Nephron (organoid): ENCODE measurements at regions not wholly inside any gene's neighbourhood (a gene's known extent, or its start where the extent isn't known, plus 50 kb on each side); places are given as distances from the start of the nearest gene placed in this dataset.

Experiments used
- H3K27ac Mint-ChIP-seq, 3 experiments: 2 replicates each; pipeline ENCODE4 v1.8.0; 2020; ENCODE audit warnings: mixed read lengths in 3 of 3, mild to moderate bottlenecking in 2 of 3, moderate library complexity in 1 of 3
- H3K27me3 Mint-ChIP-seq: 2 replicates; pipeline ENCODE4 v1.8.0; 2021; ENCODE audit warnings: low read depth, mild to moderate bottlenecking, moderate library complexity, mixed read lengths
- H3K36me3 Mint-ChIP-seq: 2 replicates; pipeline ENCODE4 v1.8.0; 2020; ENCODE audit warnings: low read depth, mixed read lengths
- H3K4me1 Mint-ChIP-seq: 2 replicates; pipeline ENCODE4 v1.8.0; 2020; ENCODE audit warnings: mixed read lengths
- H3K4me3 Mint-ChIP-seq, 3 experiments: 2 replicates each; pipeline ENCODE4 v1.8.0; 2020; ENCODE audit warnings: mild to moderate bottlenecking in 3 of 3, mixed read lengths in 3 of 3, moderate library complexity in 2 of 3
- H3K9me3 Mint-ChIP-seq: 2 replicates; pipeline ENCODE4 v1.8.0; 2020; ENCODE audit warnings: mixed read lengths
- CTCF ChIP-seq, 3 experiments: fragments of 200-600 bp; sonication (generic); IDR thresholded peaks; one replicate each; pipeline ENCODE4 v1.5.0; 2021; ENCODE audit warnings: antibody characterized with exemption in 3 of 3; ENCODE audit not compliant: unreplicated experiment in 3 of 3

GRCh38 chr18:40524881-40525280, 1430.2 kb upstream of the PIK3C3 start:
- Mint-ChIP-seq H3K27me3 (no peaks in the 10 kb centered on the region), H3K4me1 (no peaks in the 10 kb centered on the region), H3K9me3 (no peaks in the 10 kb centered on the region), H3K36me3 (no peaks in the 10 kb centered on the region), H3K4me3 (no peak overlapping the region), H3K27ac (no peak overlapping the region)
- TF ChIP-seq CTCF (IDR thresholded peaks at IDR 0.05; ENCODE audit: unreplicated experiment in 3 of 3): no peak

GRCh38 chr18:40523287-40523686, 1431.7 kb upstream of the PIK3C3 start:
- Mint-ChIP-seq H3K27me3 (no peaks in the 10 kb centered on the region), H3K36me3 (no peaks in the 10 kb centered on the region), H3K4me1 (no peaks in the 10 kb centered on the region), H3K27ac (no peak overlapping the region), H3K4me3 (no peak overlapping the region), H3K9me3 (no peaks in the 10 kb centered on the region)
- TF ChIP-seq CTCF (IDR thresholded peaks at IDR 0.05; ENCODE audit: unreplicated experiment in 3 of 3): no peak

GRCh38 chr18:40501026-40501425, 1454.0 kb upstream of the PIK3C3 start:
- no peaks in the 10 kb centered on the region for H3K9me3 Mint-ChIP-seq
- no peak for TF ChIP-seq CTCF (IDR thresholded peaks at IDR 0.05; ENCODE audit: unreplicated experiment in 3 of 3)
- no peaks in the 10 kb centered on the region for H3K27me3 Mint-ChIP-seq
- H3K4me1 Mint-ChIP-seq: no peaks in the 10 kb centered on the region
- no peaks in the 10 kb centered on the region for H3K36me3 Mint-ChIP-seq
- no peak overlapping the region for H3K27ac Mint-ChIP-seq
- no peak overlapping the region for H3K4me3 Mint-ChIP-seq

- H3K27me3 Mint-ChIP-seq: no peaks in the 10 kb centered on the region
Measured at GRCh38 chr18:40494603-40495002, 1460.4 kb upstream of the PIK3C3 start.

GRCh38 chr18:40493316-40493715, 1461.7 kb upstream of the PIK3C3 start:
- Mint-ChIP-seq H3K9me3 (no peaks in the 10 kb centered on the region), H3K27me3 (no peaks in the 10 kb centered on the region), H3K4me3 (no peak overlapping the region), H3K27ac (no peak overlapping the region), H3K4me1 (no peaks in the 10 kb centered on the region), H3K36me3 (no peaks in the 10 kb centered on the region)
- no peak for TF ChIP-seq CTCF (IDR thresholded peaks at IDR 0.05; ENCODE audit: unreplicated experiment in 3 of 3)

More at GRCh38 chr18:40494603-40495002, 1460.4 kb upstream of the PIK3C3 start:
- TF ChIP-seq CTCF (IDR thresholded peaks at IDR 0.05; ENCODE audit: unreplicated experiment in 3 of 3): no peak
- H3K4me1 Mint-ChIP-seq: no peaks in the 10 kb centered on the region
- H3K27ac Mint-ChIP-seq: no peak overlapping the region
- H3K9me3 Mint-ChIP-seq: no peaks in the 10 kb centered on the region
- no peaks in the 10 kb centered on the region for H3K36me3 Mint-ChIP-seq
- no peak overlapping the region for H3K4me3 Mint-ChIP-seq

- Mint-ChIP-seq H3K36me3 (no peaks in the 10 kb centered on the region), H3K4me1 (no peaks in the 10 kb centered on the region), H3K27ac (no peak overlapping the region), H3K9me3 (no peaks in the 10 kb centered on the region), H3K4me3 (no peak overlapping the region), H3K27me3 (no peaks in the 10 kb centered on the region)
- TF ChIP-seq CTCF (IDR thresholded peaks at IDR 0.05; ENCODE audit: unreplicated experiment in 3 of 3): no peak
Measured at GRCh38 chr18:40489301-40489700, 1465.7 kb upstream of the PIK3C3 start.
